Transverse colon (tissue), 4 donors: ENCODE measurements at regions not wholly inside any gene's neighbourhood (a gene's known extent, or its start where the extent isn't known, plus 50 kb on each side); places are given as distances from the start of the nearest gene placed in this dataset.
A peak's percentile ranks its signal among the peaks of the same experiment; 100 is the strongest.

Source experiments
- DNase-seq: peaks from one replicate; pipeline ENCODE4 v3.0.0-alpha.2; 2019
- H3K27ac ChIP-seq, 4 donors: fragments of 200-600 bp; sonication (generic); 2 replicates each; pipeline ENCODE4 v1.5.1; 2016 to 2018; ENCODE audit warnings: inconsistent platforms in 4 of 4
- H3K27me3 ChIP-seq: fragments of 200-600 bp; sonication (generic); 2 replicates; pipeline ENCODE4 v1.5.1; 2017; ENCODE audit warnings: inconsistent platforms
- H3K36me3 ChIP-seq, 4 donors: fragments of 200-600 bp; sonication (generic); 2 replicates each; pipeline ENCODE4 v1.5.1; 2017 to 2019; ENCODE audit warnings: inconsistent platforms in 4 of 4
- H3K4me1 ChIP-seq, 4 donors: fragments of 200-600 bp; sonication (generic); 2 replicates each; pipeline ENCODE4 v1.5.1; 2017 to 2020; ENCODE audit warnings: inconsistent platforms in 4 of 4
- H3K4me3 ChIP-seq, 4 donors: fragments of 200-600 bp; sonication (generic); 1 replicate in 1 of 4; 2 replicates in 3 of 4; pipeline versions ENCODE4 v1.5.1 to v1.6.1; 2017 to 2019; ENCODE audit warnings: inconsistent platforms in 4 of 4
- H3K9me3 ChIP-seq, 2 donors: fragments of 200-600 bp; sonication (generic); 2 replicates each; pipeline ENCODE4 v1.5.1; 2017 to 2019; ENCODE audit warnings: inconsistent platforms in 2 of 2
- CTCF ChIP-seq, 5 experiments: fragments of 200-600 bp in 3 of 5; fragments of 450-650 bp in 2 of 5; sonication (generic) in 3 of 5; IDR thresholded peaks; 1 replicate in 2 of 5; 2 replicates in 3 of 5; pipeline ENCODE4 v1.5.1; 2016 to 2017; ENCODE audit warnings: antibody characterized with exemption in 5 of 5, inconsistent platforms in 3 of 5, mild to moderate bottlenecking in 2 of 5, moderate library complexity in 1 of 5
- EP300 ChIP-seq: sonication (generic); formaldehyde crosslinking; IDR thresholded peaks from one replicate; pipeline ENCODE4 v1.6.1; 2017; ENCODE audit warnings: antibody characterized with exemption, low read depth
- POLR2A ChIP-seq: fragments of 450-650 bp; IDR thresholded peaks from one replicate; pipeline ENCODE4 v1.6.1; 2016; ENCODE audit warnings: antibody characterized with exemption, mild to moderate bottlenecking, moderate library complexity
- POLR2AphosphoS5 ChIP-seq, 3 donors: sonication (generic); formaldehyde crosslinking; IDR thresholded peaks; one replicate each; pipeline ENCODE4 v1.6.1; 2016; ENCODE audit warnings: antibody characterized with exemption in 3 of 3
- WGBS, 2 donors: methylation state at CpG; one replicate each; pipeline ENCODE4 v1.1.5; 2018; ENCODE audit warnings: low coverage in 1 of 2; 5-methylcytosine and 5-hydroxymethylcytosine counted together
- in situ Hi-C, 4 donors: fragments of 200-750 bp; cut with MboI; loops; one replicate each; pipeline versions ENCODE4 v1.15.0 to v1.15.1; 2017; ENCODE audit warnings: low sequenced_read_pairs in 3 of 4, low pct_ligation_motif_present in 1 of 4, low pct_unique_long_range_greater_than_20kb in 1 of 4
- intact Hi-C: fragments of 100-400 bp; cut with DNase I; formaldehyde crosslinking; loops from one replicate; pipeline ENCODE4 v1.15.1; 2023; ENCODE audit warnings: low total_unique reads

GRCh38 chr4:137283737-137284136 is 248.6 kb downstream of the PCDH18 start:
- peaks cover 0 to 5% of the 10 kb centered on the region in 2 donors for H3K9me3 ChIP-seq
- H3K4me3 ChIP-seq = no peak overlapping the region
- no peaks in the 10 kb centered on the region for H3K27me3 ChIP-seq
- intact Hi-C loops = loop anchor here (10.0 kb wide), 1 partner anchor 91 kb away; no protein-coding TSS in a partner anchor
- H3K27ac ChIP-seq = no peak overlapping the region
- TF ChIP-seq EP300 (no peak), CTCF (IDR thresholded peaks at IDR 0.05) (peak in 1 of 5 experiments; percentile 23)
- H3K36me3 ChIP-seq = no peaks in the 10 kb centered on the region
- no peaks in the 10 kb centered on the region for H3K4me1 ChIP-seq
- DNase-seq = no peak
- in situ Hi-C loops = no loop called here

GRCh38 chr4:137278431-137278830 is 253.9 kb downstream of the PCDH18 start:
- TF ChIP-seq CTCF (IDR thresholded peaks at IDR 0.05) (no peak), EP300 (no peak), POLR2AphosphoS5 (IDR thresholded peaks at IDR 0.05) (no peak), POLR2A (no peak)
- Histone ChIP-seq H3K9me3 (peaks cover 0 to 5% of the 10 kb centered on the region in 2 donors), H3K4me3 (no peak overlapping the region), H3K36me3 (no peaks in the 10 kb centered on the region), H3K4me1 (no peaks in the 10 kb centered on the region), H3K27ac (no peak overlapping the region), H3K27me3 (no peaks in the 10 kb centered on the region)
- no peak for DNase-seq
- 59 to 71% methylated on average over 1 of the region's 1 CpG for WGBS, 2 donors
- in situ Hi-C loops = no loop called here
- intact Hi-C loops = no loop called here

GRCh38 chr4:137274404-137274803 is 257.9 kb downstream of the PCDH18 start:
- H3K27ac ChIP-seq = no peak overlapping the region
- intact Hi-C loops (no loop called here), in situ Hi-C loops (no loop called here)
- no peak for TF ChIP-seq POLR2A
- no peak for TF ChIP-seq CTCF (IDR thresholded peaks at IDR 0.05)
- TF ChIP-seq EP300 = no peak
- no peak for TF ChIP-seq POLR2AphosphoS5 (IDR thresholded peaks at IDR 0.05)
- H3K4me1 ChIP-seq = no peaks in the 10 kb centered on the region
- WGBS, 2 donors = 75 to 89% methylated on average over 1 of the region's 1 CpG
- no peaks in the 10 kb centered on the region for H3K9me3 ChIP-seq
- H3K36me3 ChIP-seq = no peaks in the 10 kb centered on the region
- H3K27me3 ChIP-seq = no peaks in the 10 kb centered on the region
- DNase-seq = no peak
- no peak overlapping the region for H3K4me3 ChIP-seq

- 72 to 83% methylated on average over 2 of the region's 2 CpGs for WGBS, 2 donors
- no peaks in the 10 kb centered on the region for H3K36me3 ChIP-seq
- H3K4me3 ChIP-seq = no peak overlapping the region
- no peaks in the 10 kb centered on the region for H3K4me1 ChIP-seq
- no peaks in the 10 kb centered on the region for H3K27me3 ChIP-seq
- H3K27ac ChIP-seq = no peak overlapping the region
- DNase-seq = no peak
- TF ChIP-seq EP300 (no peak), POLR2AphosphoS5 (IDR thresholded peaks at IDR 0.05) (no peak)
- in situ Hi-C loops (no loop called here), intact Hi-C loops (no loop called here)
- H3K9me3 ChIP-seq = no peaks in the 10 kb centered on the region
Observed at GRCh38 chr4:137267024-137267423, 265.3 kb downstream of the PCDH18 start.

- in situ Hi-C loops = no loop called here
- no peaks in the 10 kb centered on the region for H3K36me3 ChIP-seq
- H3K27me3 ChIP-seq = no peaks in the 10 kb centered on the region
- no peak for DNase-seq
- WGBS, 2 donors = 56 to 100% methylated on average over 1 to 3 of the region's 3 CpGs
- H3K27ac ChIP-seq = no peak overlapping the region
- intact Hi-C loops = no loop called here
- H3K4me1 ChIP-seq = no peaks in the 10 kb centered on the region
- TF ChIP-seq POLR2AphosphoS5 (IDR thresholded peaks at IDR 0.05) = no peak
- no peak for TF ChIP-seq POLR2A
- TF ChIP-seq CTCF (IDR thresholded peaks at IDR 0.05) = no peak
- TF ChIP-seq EP300 = no peak
- H3K4me3 ChIP-seq = no peak overlapping the region
- no peaks in the 10 kb centered on the region for H3K9me3 ChIP-seq
Observed at GRCh38 chr4:137266511-137266910, 265.8 kb downstream of the PCDH18 start.
